EH (cell line): ENCODE measurements at regions not wholly inside any gene's neighbourhood (a gene's known extent, or its start where the extent isn't known, plus 50 kb on each side); places are given as distances from the start of the nearest gene placed in this dataset.

Experiments
- DNase-seq: peaks from one replicate; pipeline ENCODE4 v3.0.0-alpha.2; 2015; ENCODE audit warnings: low read depth

DNA sequence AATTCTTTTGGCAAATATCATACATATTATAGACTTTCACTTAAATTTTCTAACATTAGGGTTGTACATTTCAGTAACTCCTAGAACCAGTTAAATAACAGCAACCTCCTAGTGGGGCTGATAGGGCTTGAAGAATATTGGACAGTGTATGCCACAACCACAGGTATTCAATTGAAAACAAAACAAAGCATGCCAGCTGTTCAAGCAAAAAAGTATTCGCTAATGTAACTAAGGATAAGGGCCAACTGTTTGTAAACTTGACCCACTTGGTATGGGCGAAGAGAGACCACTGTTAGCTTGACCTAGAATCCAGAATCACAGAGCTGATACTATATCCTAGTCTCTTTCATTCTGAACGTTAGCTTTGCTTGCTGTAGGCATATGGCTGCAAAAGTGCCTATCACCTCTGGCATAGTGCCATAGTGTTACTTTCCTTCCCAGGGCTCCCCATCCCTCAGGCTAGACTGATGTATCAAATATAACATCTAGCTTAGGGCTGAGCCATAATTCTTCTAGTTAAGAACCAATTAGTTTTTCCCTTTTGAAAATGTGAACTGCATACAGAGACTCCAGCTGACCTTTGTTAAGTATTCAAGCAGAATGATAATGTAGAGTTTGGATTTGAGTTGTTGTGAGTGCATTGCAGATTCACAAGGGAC lies 458.8 kb upstream of the NRXN1 start:
- no peak for DNase-seq

- DNase-seq, result no peak
Measured at GRCh38 chr2:51484605-51485004, 452.7 kb upstream of the NRXN1 start.

- no peak for DNase-seq
Measured at GRCh38 chr2:51483720-51484119, 451.8 kb upstream of the NRXN1 start.

GRCh38 chr2:51472783-51473182 lies 440.9 kb upstream of the NRXN1 start:
- no peak for DNase-seq

- no peak for DNase-seq
Measured at GRCh38 chr2:51472300-51472699, 440.4 kb upstream of the NRXN1 start.

DNA sequence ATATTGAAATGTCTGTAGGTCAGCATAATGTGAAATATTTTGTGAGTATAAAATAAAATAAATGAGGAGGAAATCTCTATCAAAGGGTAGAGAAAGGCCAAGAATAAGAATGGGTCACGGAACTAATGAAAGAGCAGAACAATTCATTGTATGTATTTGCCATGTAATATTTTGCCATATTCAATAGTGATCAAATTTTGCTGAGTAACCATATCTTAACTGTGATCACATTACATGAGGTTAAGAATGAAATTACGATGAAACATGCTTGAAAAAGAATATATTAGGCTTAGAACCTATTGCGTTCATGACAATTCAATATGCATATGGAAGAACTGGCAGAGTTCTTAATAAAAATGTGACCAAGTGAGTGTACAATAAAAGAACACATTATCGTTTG lies 437.2 kb upstream of the NRXN1 start:
- no peak for DNase-seq

DNA sequence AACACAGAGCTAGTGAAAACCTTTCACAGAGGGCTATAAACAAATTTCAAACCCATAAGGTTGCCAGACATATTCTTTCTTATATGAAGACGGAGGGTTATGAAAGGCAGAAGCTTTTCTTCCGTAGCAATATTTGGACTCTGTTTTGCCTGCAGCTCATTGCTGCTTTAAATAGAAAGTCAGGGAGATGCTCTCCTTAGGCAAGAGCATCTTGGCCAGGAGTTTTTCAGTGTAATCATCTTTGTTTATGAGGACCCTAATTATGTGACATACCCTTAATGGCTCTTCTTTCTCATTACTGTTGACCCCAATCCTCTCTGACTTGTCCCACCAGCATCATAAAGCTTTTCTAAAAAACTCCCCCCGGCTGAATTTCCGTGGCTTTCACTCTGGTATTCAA lies 433.4 kb upstream of the NRXN1 start:
- DNase-seq, result no peak

- DNase-seq, result no peak
Measured at GRCh38 chr2:51454177-51454576, 422.2 kb upstream of the NRXN1 start.

DNA sequence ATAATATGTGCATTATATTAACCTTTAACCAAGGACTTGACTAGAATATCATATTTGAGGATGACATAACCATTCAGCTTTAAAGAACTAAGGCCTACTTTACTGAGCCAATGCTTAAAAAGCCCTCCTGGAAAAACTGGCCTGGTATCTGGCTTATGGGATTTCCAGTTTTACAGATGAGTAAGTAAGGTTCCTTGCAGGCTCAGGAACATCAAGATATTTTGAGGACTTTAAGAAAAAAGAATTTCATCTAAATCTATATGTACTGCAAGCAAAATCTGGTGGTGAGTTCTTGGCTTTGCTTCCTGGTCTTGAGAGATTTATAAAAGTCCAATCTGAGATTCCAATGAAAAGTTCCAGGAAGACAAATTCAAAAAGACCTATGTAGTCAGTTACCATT lies 417.0 kb upstream of the NRXN1 start:
- DNase-seq, result no peak

DNA sequence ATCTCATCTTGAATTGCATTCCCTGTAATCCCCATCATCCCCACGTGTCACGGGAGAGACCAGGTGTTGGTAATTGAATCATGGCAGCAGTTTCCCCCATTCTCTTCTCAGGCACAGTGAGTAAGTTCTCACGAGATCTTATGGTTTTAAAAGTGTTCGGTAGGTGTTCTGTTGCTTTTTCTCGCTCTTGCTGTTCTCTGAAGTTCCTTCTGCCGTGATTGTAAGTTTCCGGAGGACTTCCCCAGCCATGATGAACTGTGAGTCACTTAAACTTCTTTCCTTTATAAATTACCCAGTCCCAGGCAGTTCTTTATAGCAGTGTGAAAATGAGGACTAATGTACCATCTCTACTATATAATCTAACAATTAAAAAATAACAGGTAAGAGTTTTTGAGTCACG lies 409.9 kb upstream of the NRXN1 start:
- DNase-seq, result no peak

GRCh38 chr2:51424418-51424817 lies 392.5 kb upstream of the NRXN1 start:
- DNase-seq, result no peak

DNA sequence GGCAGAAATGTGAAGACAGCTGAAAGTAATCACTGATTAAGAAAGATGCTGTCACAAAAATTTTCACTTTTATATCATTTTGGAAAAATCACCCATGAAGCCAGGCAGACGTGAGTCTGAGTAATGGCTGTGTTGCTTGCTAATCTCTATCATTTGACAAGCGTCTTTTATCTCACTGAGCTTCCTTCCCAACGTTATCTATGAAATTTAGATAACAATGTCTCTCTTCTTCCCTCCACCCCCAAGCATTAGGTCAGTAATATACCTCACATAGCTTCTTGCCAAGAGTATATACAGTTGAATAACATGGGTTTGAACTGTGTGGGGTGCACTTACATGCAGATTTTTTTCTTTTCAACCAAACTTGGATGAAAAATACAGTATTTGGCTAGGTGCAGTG lies 388.6 kb upstream of the NRXN1 start:
- DNase-seq, result no peak

GRCh38 chr2:51413726-51414125 lies 381.8 kb upstream of the NRXN1 start:
- no peak for DNase-seq

- DNase-seq, result no peak
Measured at GRCh38 chr2:51410331-51410730, 378.4 kb upstream of the NRXN1 start.

GRCh38 chr2:51409920-51410319 lies 378.0 kb upstream of the NRXN1 start:
- DNase-seq, result no peak

GRCh38 chr2:51404226-51404625 lies 372.3 kb upstream of the NRXN1 start:
- DNase-seq, result no peak

- no peak for DNase-seq
Measured at GRCh38 chr2:51401546-51401945, 369.6 kb upstream of the NRXN1 start.

DNA sequence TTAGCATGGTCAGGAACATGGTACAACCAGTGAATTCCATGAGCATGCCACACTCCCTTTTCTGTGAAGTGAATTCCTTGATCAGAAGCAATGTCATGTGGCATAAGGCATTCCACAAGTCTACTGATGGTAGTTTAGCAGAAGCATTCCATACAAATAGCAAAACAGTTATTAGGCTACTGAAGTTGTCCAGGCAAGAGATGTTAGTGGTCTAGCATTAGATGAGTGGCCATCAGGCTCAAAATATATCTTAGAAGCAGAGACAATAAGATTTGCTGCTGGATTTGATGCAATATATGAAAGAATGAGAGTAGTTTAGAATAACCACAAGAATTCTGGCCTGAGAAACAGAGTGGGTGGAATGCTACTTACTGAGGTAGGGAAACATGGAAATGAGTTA lies 355.3 kb upstream of the NRXN1 start:
- peak; percentile 2 for DNase-seq

DNA sequence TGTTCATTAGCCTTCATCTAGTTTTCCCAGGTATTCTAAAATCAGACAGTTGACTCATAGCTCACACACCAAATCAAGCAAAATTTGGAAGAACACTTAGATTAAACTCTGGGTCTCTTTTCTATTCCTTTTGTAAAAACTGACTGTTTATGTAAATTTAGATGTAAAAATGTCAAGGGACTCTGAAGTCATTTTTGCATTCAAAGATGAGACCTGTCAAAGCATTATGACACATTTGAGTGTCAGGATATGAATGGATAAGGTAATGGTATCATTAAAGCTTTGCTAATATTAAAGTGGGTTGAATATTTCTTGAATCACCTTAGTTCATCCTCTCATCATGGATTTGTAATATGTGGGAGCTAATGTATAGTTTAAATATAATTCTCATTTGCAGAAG lies 348.1 kb upstream of the NRXN1 start:
- DNase-seq, result no peak

DNA sequence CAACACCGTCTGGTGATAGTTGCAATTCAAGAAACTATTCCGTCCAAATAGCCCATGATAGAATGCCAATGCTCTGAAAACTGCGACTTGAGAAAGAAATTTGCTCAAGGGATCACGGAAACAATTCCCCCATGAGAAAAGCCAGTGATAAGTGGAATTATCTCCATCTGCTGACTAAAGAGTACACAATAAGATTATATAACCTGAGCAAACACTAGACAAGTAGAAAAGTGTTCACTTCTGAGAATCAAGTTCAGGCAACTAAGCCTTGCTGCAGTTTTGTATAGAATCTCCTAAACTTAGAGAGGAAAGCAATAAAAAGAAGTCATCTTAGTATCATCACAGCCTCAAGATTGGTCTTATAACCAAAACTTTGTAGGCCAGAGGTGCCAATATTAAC lies 336.3 kb upstream of the NRXN1 start:
- no peak for DNase-seq

- no peak for DNase-seq
Measured at GRCh38 chr2:51350100-51350499, 318.2 kb upstream of the NRXN1 start.

GRCh38 chr2:51344886-51345285 lies 313.0 kb upstream of the NRXN1 start:
- DNase-seq, result no peak

GRCh38 chr2:51335087-51336058 lies 303.4 kb upstream of the NRXN1 start:
- DNase-seq, result no peak

- DNase-seq, result no peak
Measured at GRCh38 chr2:51329512-51329911, 297.6 kb upstream of the NRXN1 start.
